Amygdala (tissue), 56 donors: ENCODE measurements at regions not wholly inside any gene's neighbourhood (a gene's known extent, or its start where the extent isn't known, plus 50 kb on each side); places are given as distances from the start of the nearest gene placed in this dataset.

ENCODE experiments used
- DNase-seq, 56 donors: peaks; one replicate each; lab custom pipeline; 2025; lab: John Stamatoyannopoulos, UW

- no peak for DNase-seq
Measured at GRCh38 chr18:8458546-8459215, 150.6 kb upstream of the RAB12 start.

GRCh38 chr18:8460748-8461147 is 148.5 kb upstream of the RAB12 start:
- DNase-seq, result no peak

- DNase-seq, result no peak
Measured at GRCh38 chr18:8461544-8461943, 147.7 kb upstream of the RAB12 start.

GRCh38 chr18:8462651-8463185 is 146.5 kb upstream of the RAB12 start:
- no peak for DNase-seq

- no peak for DNase-seq
Measured at GRCh38 chr18:8463791-8464190, 145.4 kb upstream of the RAB12 start.

GRCh38 chr18:8468191-8468590 is 141.0 kb upstream of the RAB12 start:
- no peak for DNase-seq

- peak in 1 of 56 donors; percentile 7 for DNase-seq
Measured at GRCh38 chr18:8468921-8469335, 140.3 kb upstream of the RAB12 start.

GRCh38 chr18:8469544-8470130 is 139.6 kb upstream of the RAB12 start:
- DNase-seq, result peak in 2 of 56 donors; percentile 3 to 7

GRCh38 chr18:8471372-8471771 is 137.9 kb upstream of the RAB12 start:
- no peak for DNase-seq

GRCh38 chr18:8474661-8475060 is 134.6 kb upstream of the RAB12 start:
- DNase-seq, result no peak

- DNase-seq, result no peak
Measured at GRCh38 chr18:8477615-8478014, 131.6 kb upstream of the RAB12 start.

- DNase-seq, result peak in 23 of 56 donors; percentile 3 to 58 (median 11)
Measured at GRCh38 chr18:8478166-8478967, 130.9 kb upstream of the RAB12 start.

GRCh38 chr18:8478968-8479370 is 130.3 kb upstream of the RAB12 start:
- no peak for DNase-seq

GRCh38 chr18:8479789-8480188 is 129.4 kb upstream of the RAB12 start:
- DNase-seq, result no peak

- peak in 33 of 56 donors; percentile 3 to 72 (median 27) for DNase-seq
Measured at GRCh38 chr18:8480506-8481328, 128.5 kb upstream of the RAB12 start.

GRCh38 chr18:8484951-8485350 is 124.3 kb upstream of the RAB12 start:
- DNase-seq, result no peak

- no peak for DNase-seq
Measured at GRCh38 chr18:8489761-8490160, 119.5 kb upstream of the RAB12 start.

GRCh38 chr18:8491516-8491915 is 117.7 kb upstream of the RAB12 start:
- DNase-seq, result no peak

- no peak for DNase-seq
Measured at GRCh38 chr18:8493141-8493540, 116.1 kb upstream of the RAB12 start.

GRCh38 chr18:8496186-8496585 is 113.1 kb upstream of the RAB12 start:
- DNase-seq, result no peak
